NCI-H1105 treated with DMSO at 0.1 percent for 48 hours (cell line): ENCODE measurements at regions not wholly inside any gene's neighbourhood (a gene's known extent, or its start where the extent isn't known, plus 50 kb on each side); places are given as distances from the start of the nearest gene placed in this dataset.
"Not testable (repeated sequence)": the region's sequence is repeated elsewhere in the genome, so short reads cannot be mapped to it uniquely, and the experiment has no call there.

Experiments used
- DNase-seq: peaks from one replicate; lab custom pipeline; 2025; lab: John Stamatoyannopoulos, UW

DNA sequence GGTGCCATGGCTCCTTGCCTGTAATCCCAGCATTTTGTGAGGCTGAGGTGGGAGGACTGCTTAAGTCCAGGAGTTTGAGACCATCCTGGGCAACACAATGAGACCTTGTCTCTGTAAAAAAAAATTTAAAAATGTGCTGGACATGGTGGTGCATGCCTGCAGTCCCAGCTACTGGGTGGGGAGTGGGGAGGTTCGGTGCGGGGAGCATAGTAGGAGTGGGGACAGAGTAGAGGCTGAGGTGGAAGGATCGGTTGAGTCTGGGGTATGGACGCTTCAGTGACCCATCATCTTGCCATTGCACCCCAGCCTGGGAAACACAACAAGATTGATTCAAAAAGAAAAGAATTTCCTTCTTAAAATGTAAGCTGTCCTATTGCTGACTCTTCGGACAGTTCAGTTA, 1490.0 kb upstream of the GBE1 start:
- DNase-seq, result no peak

- DNase-seq, result no peak
These were observed 1489.2 kb upstream of the GBE1 start for GRCh38 chr3:83250613-83251012.

- no peak for DNase-seq
These were observed 1487.0 kb upstream of the GBE1 start for GRCh38 chr3:83248454-83248853.

- DNase-seq, result no peak
These were observed 1473.9 kb upstream of the GBE1 start for GRCh38 chr3:83235180-83235814.

DNA sequence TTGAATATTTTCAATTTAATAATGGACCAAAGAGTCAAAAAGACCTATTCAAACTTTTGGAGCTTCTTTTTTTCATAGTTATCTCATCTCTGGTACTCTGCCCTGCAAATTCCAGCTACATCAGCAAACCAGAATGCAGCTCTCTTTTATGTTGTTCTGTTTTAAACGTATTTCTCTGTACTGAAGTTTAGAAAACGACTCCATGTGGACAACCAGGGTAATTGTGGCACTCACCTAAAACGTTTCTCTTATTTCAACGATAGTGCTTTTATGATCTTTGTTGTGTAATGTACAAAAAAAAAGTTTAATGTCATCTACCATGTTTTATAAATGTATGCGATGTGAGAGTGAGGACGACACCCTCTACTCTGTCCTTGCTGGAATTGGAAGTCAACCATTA, 1472.3 kb upstream of the GBE1 start:
- DNase-seq, result no peak

GRCh38 chr3:83230841-83231240, 1469.4 kb upstream of the GBE1 start:
- peak; percentile 7 for DNase-seq

DNA sequence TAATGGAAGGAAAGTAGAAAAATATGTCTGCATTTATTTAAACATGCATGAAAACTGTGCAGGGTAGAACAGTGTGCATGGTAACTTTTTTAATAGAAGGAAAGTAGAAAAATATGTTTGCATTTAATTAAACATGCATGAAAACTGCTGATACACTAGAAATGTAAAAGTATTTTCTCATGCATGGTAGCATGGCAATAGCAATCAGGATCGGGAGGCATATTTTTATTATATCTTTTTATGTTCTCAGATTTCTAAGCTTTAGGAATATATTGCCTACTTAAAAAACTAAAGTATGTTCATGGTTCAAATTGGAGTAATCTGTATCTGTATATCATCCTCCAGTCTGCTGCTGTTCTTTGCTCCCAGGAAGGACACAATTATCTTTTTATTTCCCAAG, 1468.9 kb upstream of the GBE1 start:
- DNase-seq, result no peak

DNA sequence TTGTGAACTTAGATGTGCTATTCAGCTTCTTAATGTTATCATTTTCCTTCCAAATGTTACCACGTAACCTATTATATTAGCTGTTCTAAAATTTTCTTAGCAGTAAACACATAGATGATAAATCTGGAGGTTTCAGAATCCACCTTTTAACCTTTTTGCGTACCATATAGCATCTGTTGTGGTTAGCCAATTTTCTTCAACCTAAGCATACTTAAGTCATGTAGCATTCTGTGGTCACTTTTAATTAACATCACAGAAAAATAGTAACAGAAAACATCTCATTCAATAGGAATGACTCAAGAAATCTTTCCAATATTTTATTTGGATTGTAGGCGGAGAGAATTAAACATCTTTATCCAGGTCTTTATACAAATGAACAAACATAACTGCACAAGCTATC, 1465.3 kb upstream of the GBE1 start:
- DNase-seq, result no peak

DNA sequence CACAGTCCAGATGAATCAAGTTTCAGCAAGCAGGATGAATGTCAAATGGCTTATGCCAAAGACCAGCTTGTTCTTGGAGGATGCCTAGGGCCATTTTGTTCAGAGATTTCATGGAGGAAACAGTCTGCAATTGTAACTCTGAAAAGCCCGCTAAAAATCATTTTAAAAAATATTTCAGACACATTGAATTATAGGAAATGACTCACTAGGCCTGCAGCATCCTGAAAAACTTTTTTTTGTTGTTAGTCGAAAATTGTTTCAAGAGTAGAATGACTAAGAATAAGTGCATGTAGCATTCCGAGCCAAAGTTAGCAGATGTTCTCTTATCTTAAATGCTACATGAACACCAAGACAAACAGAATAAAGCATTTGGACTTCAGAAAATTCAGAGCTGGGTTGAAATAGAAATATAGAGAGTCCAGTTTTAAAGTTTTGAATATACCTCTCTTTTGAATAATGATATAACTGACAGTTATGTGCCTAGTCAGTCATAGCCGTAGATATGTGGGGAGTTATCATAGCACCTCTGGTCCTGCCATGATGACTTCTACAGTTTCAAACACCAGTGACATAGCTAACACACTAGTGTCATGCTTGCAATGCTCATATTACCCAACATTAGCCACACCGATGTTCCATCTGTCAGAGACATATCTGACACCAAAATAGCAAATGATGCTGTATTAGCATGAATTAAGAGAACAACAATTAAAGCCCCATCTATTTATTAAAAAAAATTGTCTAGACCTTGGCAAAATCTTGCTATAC, 1462.8 kb upstream of the GBE1 start:
- DNase-seq, result no peak

DNA sequence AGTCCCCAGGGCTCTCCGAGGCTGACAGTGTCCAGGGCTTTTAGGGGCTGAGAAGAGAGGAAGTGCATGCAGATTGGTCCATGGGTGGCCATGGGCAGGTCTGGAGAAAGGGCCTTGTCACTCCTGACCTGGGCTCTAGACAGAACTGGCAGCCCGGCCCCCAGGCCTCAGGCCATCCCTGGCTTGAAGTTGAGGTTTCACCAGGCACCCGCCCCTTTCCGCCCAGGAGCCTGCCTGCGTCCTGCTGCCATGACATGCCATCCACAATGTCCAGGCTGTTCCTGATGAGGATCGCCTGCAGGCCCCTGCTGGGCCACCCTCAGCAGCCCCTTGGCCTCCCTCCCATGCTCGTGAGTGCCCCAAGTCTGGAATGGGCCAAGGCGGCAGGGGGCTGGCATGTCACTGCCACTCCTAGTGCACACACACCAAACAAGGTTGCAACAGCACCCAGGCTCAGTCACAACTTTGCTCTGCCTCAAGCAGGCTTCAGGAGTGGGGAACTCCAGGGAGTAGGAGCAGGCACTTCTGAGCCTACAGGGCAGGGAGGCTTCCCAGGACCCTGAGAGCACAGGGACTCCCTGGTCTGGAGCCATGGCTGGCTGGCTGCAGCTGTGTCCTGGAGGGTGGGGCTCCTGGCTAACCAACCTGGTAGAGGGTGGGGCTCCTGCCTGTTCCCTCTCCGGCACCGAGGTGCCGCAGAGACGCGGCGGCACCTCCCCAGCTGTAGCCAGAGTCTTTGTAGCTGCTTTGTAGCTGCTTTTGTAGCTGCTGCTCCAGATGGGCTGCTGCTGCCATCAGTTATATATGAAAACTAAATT, 1457.1 kb upstream of the GBE1 start:
- no peak for DNase-seq

- not testable (repeated sequence) for DNase-seq
These were observed 1456.2 kb upstream of the GBE1 start for GRCh38 chr3:83217595-83218118.

DNA sequence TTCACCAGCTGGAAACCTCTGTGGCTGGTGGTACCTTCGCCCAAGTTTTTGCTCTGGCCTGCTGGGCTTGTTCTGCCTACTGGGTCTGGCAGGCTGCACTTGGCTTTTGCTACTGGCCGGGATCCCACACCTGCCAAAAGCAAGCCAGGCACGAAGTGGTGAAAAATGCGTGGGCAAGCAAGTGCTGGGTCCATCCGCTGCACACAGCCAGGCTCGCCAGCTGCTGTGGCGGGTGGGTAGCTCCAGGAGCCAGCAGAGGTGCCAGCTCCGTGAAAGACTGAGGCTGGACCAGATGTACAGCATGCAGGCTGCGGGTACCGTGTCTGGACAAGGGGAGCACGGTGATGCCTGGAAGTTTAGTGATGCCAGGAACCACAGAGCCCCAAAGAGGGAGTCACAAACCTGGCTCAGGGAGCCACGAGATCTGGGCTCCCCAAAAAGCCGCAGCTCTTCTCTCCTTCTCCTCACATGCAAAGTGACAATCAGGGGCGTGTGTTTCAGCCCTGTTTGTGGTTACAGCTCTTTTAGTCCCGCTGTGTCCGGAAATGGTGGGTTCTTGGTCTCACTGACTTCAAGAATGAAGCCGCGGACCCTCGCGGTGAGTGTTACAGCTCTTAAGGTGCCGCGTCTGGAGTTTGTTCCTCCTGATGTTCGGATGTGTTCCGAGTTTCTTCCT, 1455.6 kb upstream of the GBE1 start:
- DNase-seq, result no peak

- no peak for DNase-seq
These were observed 1433.8 kb upstream of the GBE1 start for GRCh38 chr3:83195243-83195642.

- no peak for DNase-seq
These were observed 1432.1 kb upstream of the GBE1 start for GRCh38 chr3:83193526-83193925.

DNA sequence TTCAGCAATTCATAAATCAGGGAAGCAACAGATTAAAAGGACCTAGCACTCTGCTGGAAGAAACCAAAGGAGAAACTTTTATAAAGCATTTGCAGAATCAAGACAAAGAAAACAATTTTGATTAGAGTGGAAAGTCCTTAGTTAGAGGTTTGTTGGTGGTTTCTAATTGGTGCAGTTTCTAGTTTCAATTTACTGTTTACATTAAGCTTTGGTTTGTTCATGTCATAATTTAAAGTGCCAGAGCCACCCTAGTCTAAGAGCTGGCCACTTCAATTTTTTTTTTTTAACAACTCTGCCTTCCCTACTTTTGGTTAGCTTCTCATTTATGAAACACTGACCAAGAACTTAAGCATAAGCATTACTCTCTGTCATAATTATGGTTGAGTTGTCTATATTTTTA, 1428.2 kb upstream of the GBE1 start:
- peak; percentile 17 for DNase-seq

GRCh38 chr3:83169473-83169872, 1408.0 kb upstream of the GBE1 start:
- DNase-seq, result no peak

DNA sequence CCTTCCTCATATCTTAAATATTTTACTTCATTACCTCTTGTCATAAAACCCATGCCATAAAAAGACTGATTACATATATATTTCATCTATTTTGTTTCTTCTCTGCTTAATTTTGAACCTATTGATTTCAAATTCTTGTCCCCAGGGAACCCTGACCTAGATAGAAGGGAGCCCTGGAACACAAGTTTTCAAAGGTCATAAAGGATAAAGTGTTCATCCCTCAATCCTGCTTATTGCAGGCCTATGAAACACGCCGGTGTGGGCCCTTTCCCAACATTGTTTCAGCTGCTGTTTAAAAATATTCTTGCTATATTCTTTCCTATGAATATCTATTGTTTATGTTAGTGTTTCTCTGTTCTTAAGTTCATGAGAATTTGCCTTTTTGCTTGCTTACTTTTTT, 1389.5 kb upstream of the GBE1 start:
- DNase-seq, result no peak

- no peak for DNase-seq
These were observed 1379.5 kb upstream of the GBE1 start for GRCh38 chr3:83140983-83141382.

DNA sequence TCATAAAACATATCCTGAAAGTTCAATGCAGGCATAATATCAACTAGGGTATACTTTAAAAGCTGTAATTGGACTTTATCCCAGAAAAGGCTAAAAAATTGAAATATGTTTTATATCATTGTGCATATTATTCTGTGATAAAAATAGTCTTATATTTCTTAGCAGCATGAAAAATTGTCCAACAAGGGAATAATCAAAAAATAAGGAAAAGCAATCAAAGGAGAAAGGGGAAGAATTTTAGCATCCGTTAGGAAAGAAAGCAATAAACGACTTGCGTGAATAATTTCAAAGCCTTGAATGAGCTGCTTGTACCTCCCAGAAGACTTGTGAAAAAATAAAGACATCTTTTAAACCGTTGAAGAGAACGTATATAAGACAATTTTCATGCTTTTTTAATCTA, 1369.8 kb upstream of the GBE1 start:
- DNase-seq, result no peak

DNA sequence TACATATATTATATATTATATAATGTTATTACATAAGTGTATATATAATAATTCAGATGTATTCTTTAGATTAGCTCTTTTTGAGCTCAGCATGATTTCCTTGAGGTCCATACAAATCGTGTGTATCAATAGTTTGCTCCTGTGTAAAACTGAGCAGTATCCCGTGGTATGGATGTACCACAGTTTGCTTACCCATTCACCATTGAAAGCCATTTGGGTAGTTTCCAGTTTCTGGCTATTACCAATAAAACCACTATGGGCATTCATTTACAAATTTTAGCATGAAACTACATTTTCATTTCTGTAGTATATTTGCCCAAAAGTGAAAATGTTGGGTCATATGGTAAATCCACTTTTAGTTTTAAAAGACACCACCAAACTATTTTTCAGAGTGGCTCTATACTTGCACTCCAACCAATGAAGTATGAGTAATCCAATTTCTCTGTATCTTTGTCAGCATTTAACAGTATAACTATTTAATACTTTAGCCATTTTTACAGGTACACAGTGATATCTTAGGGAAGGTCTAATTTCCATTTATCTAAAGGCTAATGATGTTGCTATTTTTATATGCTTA, 1361.4 kb upstream of the GBE1 start:
- DNase-seq, result no peak

- no peak for DNase-seq
These were observed 1331.8 kb upstream of the GBE1 start for GRCh38 chr3:83093222-83093572.
